Stimulated activated CD4-positive, alpha-beta T cell treated with anti-CD3 and anti-CD28 coated beads, TNF-alpha, amount 100 ng/mL, for 48 hours (primary cell): ENCODE measurements at regions not wholly inside any gene's neighbourhood (a gene's known extent, or its start where the extent isn't known, plus 50 kb on each side); places are given as distances from the start of the nearest gene placed in this dataset.
"Not testable (repeated sequence)": the region's sequence is repeated elsewhere in the genome, so short reads cannot be mapped to it uniquely, and the experiment has no call there.

ENCODE experiments used
- DNase-seq, 3 donors: peaks; one replicate each; pipeline ENCODE4 v3.0.0-alpha.2; 2020; ENCODE audit warnings: low read depth in 3 of 3

- DNase-seq, result no peak
These were observed 185.5 kb downstream of the TAF11L14 start for GRCh38 chr5:17819783-17820182.

- DNase-seq, result no peak
These were observed 194.4 kb downstream of the TAF11L14 start for GRCh38 chr5:17828681-17829080.

GRCh38 chr5:17829456-17829855 lies 195.2 kb downstream of the TAF11L14 start:
- DNase-seq, result no peak

GRCh38 chr5:17831279-17831678 lies 197.0 kb downstream of the TAF11L14 start:
- DNase-seq, result no peak

GRCh38 chr5:17832949-17833745 lies 198.9 kb downstream of the TAF11L14 start:
- no peak for DNase-seq

GRCh38 chr5:17837757-17838156 lies 203.5 kb downstream of the TAF11L14 start:
- no peak for DNase-seq

- DNase-seq, result no peak
These were observed 204.2 kb downstream of the TAF11L14 start for GRCh38 chr5:17838469-17838868.

GRCh38 chr5:17839848-17840247 lies 205.6 kb downstream of the TAF11L14 start:
- no peak for DNase-seq

- no peak for DNase-seq
These were observed 212.2 kb downstream of the TAF11L14 start for GRCh38 chr5:17846496-17846895.

- DNase-seq, result no peak
These were observed 213.0 kb downstream of the TAF11L14 start for GRCh38 chr5:17847286-17847685.

GRCh38 chr5:17852111-17852510 lies 217.9 kb downstream of the TAF11L14 start:
- DNase-seq, result no peak

GRCh38 chr5:17852740-17853139 lies 218.5 kb downstream of the TAF11L14 start:
- DNase-seq, result no peak

- no peak for DNase-seq
These were observed 220.6 kb downstream of the TAF11L14 start for GRCh38 chr5:17854901-17855300.

GRCh38 chr5:17860660-17861315 lies 226.5 kb downstream of the TAF11L14 start:
- DNase-seq, result no peak

- DNase-seq, result not testable (repeated sequence)
These were observed 230.6 kb downstream of the TAF11L14 start for GRCh38 chr5:17864903-17865302.

GRCh38 chr5:17865966-17866365 lies 231.7 kb downstream of the TAF11L14 start:
- DNase-seq, result not testable (repeated sequence)

GRCh38 chr5:17872204-17872603 lies 237.9 kb downstream of the TAF11L14 start:
- DNase-seq, result no peak

GRCh38 chr5:17878541-17878940 lies 244.3 kb downstream of the TAF11L14 start:
- DNase-seq, result no peak

GRCh38 chr5:17879276-17879675 lies 245.0 kb downstream of the TAF11L14 start:
- no peak for DNase-seq

GRCh38 chr5:17880869-17881268 lies 246.6 kb downstream of the TAF11L14 start:
- DNase-seq, result no peak

GRCh38 chr5:17882760-17883488 lies 248.7 kb downstream of the TAF11L14 start:
- no peak for DNase-seq

- DNase-seq, result no peak
These were observed 253.9 kb downstream of the TAF11L14 start for GRCh38 chr5:17888155-17888554.

GRCh38 chr5:17890501-17890900 lies 256.2 kb downstream of the TAF11L14 start:
- DNase-seq, result no peak
